MM.1S (cell line): ENCODE measurements at regions not wholly inside any gene's neighbourhood (a gene's known extent, or its start where the extent isn't known, plus 50 kb on each side); places are given as distances from the start of the nearest gene placed in this dataset.

Experiments used
- DNase-seq: peaks from one replicate; pipeline ENCODE4 v3.0.0-alpha.2; 2015
- H2AFZ ChIP-seq: fragments of 300-600 bp; sonication (generic); 2 replicates; pipeline ENCODE4 v1.6.0; 2016; ENCODE audit warnings: antibody characterized with exemption, low read length
- H3F3A ChIP-seq: fragments of 300-600 bp; sonication (generic); 2 replicates; pipeline ENCODE4 v1.6.1; 2016; ENCODE audit warnings: mild to moderate bottlenecking, antibody characterized with exemption, low read length, moderate library complexity, mixed read lengths; ENCODE audit not compliant: insufficient read depth
- H3K27ac ChIP-seq: fragments of 300-600 bp; sonication (generic); 2 replicates; pipeline ENCODE4 v1.5.1; 2016; ENCODE audit warnings: mild to moderate bottlenecking, low read length
- H3K27me3 ChIP-seq: fragments of 300-600 bp; sonication (generic); replicated peaks from 2 replicates; pipeline ENCODE4 v1.6.0; 2016; ENCODE audit warnings: low read length; ENCODE audit not compliant: insufficient read depth
- H3K36me3 ChIP-seq: fragments of 300-600 bp; sonication (generic); replicated peaks from 2 replicates; pipeline ENCODE4 v1.6.1; 2016; ENCODE audit warnings: mild to moderate bottlenecking, low read length, mixed read lengths; ENCODE audit not compliant: insufficient read depth
- H3K4me1 ChIP-seq: fragments of 300-600 bp; sonication (generic); 2 replicates; pipeline ENCODE4 v1.6.1; 2016; ENCODE audit warnings: low read length, mixed read lengths
- H3K4me2 ChIP-seq: fragments of 300-600 bp; sonication (generic); 2 replicates; pipeline ENCODE4 v1.6.0; 2016; ENCODE audit warnings: low read depth, low read length
- H3K4me3 ChIP-seq: fragments of 300-600 bp; sonication (generic); 2 replicates; pipeline ENCODE4 v1.5.1; 2016; ENCODE audit warnings: low read length, mixed read lengths
- H3K79me2 ChIP-seq: fragments of 300-600 bp; sonication (generic); 2 replicates; pipeline ENCODE4 v1.6.1; 2016; ENCODE audit warnings: mixed run types, low read length, mixed read lengths
- H3K9ac ChIP-seq: fragments of 300-600 bp; sonication (generic); 2 replicates; pipeline ENCODE4 v1.6.1; 2016; ENCODE audit warnings: low read length, mixed read lengths
- H3K9me2 ChIP-seq: fragments of 300-600 bp; sonication (generic); replicated peaks from 2 replicates; pipeline ENCODE4 v1.6.1; 2016; ENCODE audit warnings: mild to moderate bottlenecking, low read length, mixed read lengths; ENCODE audit not compliant: insufficient read depth
- H3K9me3 ChIP-seq: fragments of 300-600 bp; sonication (generic); replicated peaks from 2 replicates; pipeline ENCODE4 v1.6.1; 2016; ENCODE audit warnings: mild to moderate bottlenecking, low read length, mixed read lengths; ENCODE audit not compliant: insufficient read depth
- H4K20me1 ChIP-seq: fragments of 300-600 bp; sonication (generic); 2 replicates; pipeline ENCODE4 v1.6.1; 2016; ENCODE audit warnings: mild to moderate bottlenecking, low read length, moderate library complexity, mixed read lengths; ENCODE audit not compliant: insufficient read depth
- CTCF ChIP-seq: fragments of 300-600 bp; sonication (generic); IDR thresholded peaks from 2 replicates; pipeline ENCODE4 v1.5.1; 2016; ENCODE audit warnings: antibody characterized with exemption, low read length, mixed read lengths
- EZH2 ChIP-seq: fragments of 300-600 bp; sonication (generic); optimal IDR thresholded peaks from 2 replicates; pipeline ENCODE3; 2017; ENCODE audit warnings: low read depth, mild to moderate bottlenecking, antibody characterized with exemption, low read length, mixed read lengths
- EZH2phosphoT487 ChIP-seq: fragments of 300-600 bp; sonication (generic); IDR thresholded peaks from 2 replicates; pipeline ENCODE4 v1.6.1; 2018; ENCODE audit warnings: antibody characterized with exemption, low read length

GRCh38 chr22:22046370-22046769 is 63.8 kb upstream of the TOP3B start:
- H3K9me2 ChIP-seq: no peaks in the 10 kb centered on the region
- no peak overlapping the region for H3K4me3 ChIP-seq
- no peaks in the 10 kb centered on the region for H3K36me3 ChIP-seq
- TF ChIP-seq EZH2: no peak
- no peak for TF ChIP-seq CTCF
- no peak for TF ChIP-seq EZH2phosphoT487
- H3F3A ChIP-seq: peaks cover 5% of the 10 kb centered on the region; the same call in 1 of the 2 replicates
- H3K27me3 ChIP-seq: no peaks in the 10 kb centered on the region
- no peaks in the 10 kb centered on the region for H3K79me2 ChIP-seq
- no peak overlapping the region for H3K4me2 ChIP-seq
- no peak for DNase-seq
- H4K20me1 ChIP-seq: no peaks in the 10 kb centered on the region
- H3K27ac ChIP-seq: no peak overlapping the region
- H2AFZ ChIP-seq: no peak overlapping the region
- no peak overlapping the region for H3K9ac ChIP-seq
- H3K9me3 ChIP-seq: no peaks in the 10 kb centered on the region
- H3K4me1 ChIP-seq: peaks cover 12% of the 10 kb centered on the region

GRCh38 chr22:22045571-22046335 is 63.2 kb upstream of the TOP3B start:
- H3K79me2 ChIP-seq: no peaks in the 10 kb centered on the region
- H2AFZ ChIP-seq: no peak overlapping the region
- H3K27me3 ChIP-seq: no peaks in the 10 kb centered on the region
- H3F3A ChIP-seq: peaks cover 5% of the 10 kb centered on the region; the same call in 1 of the 2 replicates
- no peaks in the 10 kb centered on the region for H3K9me2 ChIP-seq
- no peak overlapping the region for H3K27ac ChIP-seq
- H3K4me3 ChIP-seq: no peak overlapping the region
- TF ChIP-seq EZH2phosphoT487 (no peak), EZH2 (no peak), CTCF (no peak)
- peaks cover 12% of the 10 kb centered on the region for H3K4me1 ChIP-seq
- no peak overlapping the region for H3K4me2 ChIP-seq
- no peaks in the 10 kb centered on the region for H4K20me1 ChIP-seq
- no peak overlapping the region for H3K9ac ChIP-seq
- no peak for DNase-seq
- H3K9me3 ChIP-seq: no peaks in the 10 kb centered on the region
- H3K36me3 ChIP-seq: no peaks in the 10 kb centered on the region

- Histone ChIP-seq H3K4me3 (no peak overlapping the region), H3K9me3 (no peaks in the 10 kb centered on the region), H3K4me2 (no peak overlapping the region), H2AFZ (no peak overlapping the region), H4K20me1 (no peaks in the 10 kb centered on the region), H3K9me2 (no peaks in the 10 kb centered on the region), H3F3A (peaks cover 5% of the 10 kb centered on the region; the same call in 1 of the 2 replicates), H3K27ac (no peak overlapping the region), H3K27me3 (no peaks in the 10 kb centered on the region), H3K4me1 (peaks cover 12% of the 10 kb centered on the region), H3K79me2 (no peaks in the 10 kb centered on the region), H3K36me3 (no peaks in the 10 kb centered on the region), H3K9ac (no peak overlapping the region)
- TF ChIP-seq EZH2 (no peak), CTCF (no peak), EZH2phosphoT487 (no peak)
- DNase-seq: no peak
These were observed 61.6 kb upstream of the TOP3B start for GRCh38 chr22:22044153-22044552.
